ENCODE measurements at regions not wholly inside any gene's neighbourhood (a gene's known extent, or its start where the extent isn't known, plus 50 kb on each side); places are given as distances from the start of the nearest gene placed in this dataset.

DNA sequence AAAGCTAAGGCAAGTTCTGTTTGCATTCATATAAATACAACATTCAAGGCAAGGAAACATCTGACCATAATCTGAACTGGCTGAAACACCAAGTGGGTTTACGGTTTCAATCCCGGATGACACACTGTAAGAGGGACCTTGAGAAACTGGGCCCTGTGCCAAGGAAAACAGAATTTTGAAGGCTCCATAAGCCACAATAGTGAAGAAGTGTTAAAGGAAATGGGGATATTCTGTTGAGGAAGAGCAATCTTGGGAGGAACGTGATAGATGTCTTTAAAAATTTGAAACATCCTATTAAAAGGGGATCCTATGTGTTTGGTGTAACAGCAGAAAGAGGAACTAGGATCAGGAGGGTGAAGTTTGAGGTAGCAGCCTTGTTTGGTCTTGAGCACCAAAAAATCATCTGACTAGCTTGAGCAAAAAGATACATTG, 82.4 kb upstream of the TAB2 start:
- peak; percentile 84 for DNase-seq (ENCODE audit: extremely low read depth, low read depth)
- H3K4me3 ChIP-seq (replicated peaks; ENCODE audit: low read depth, low read length), result no peak overlapping the region
- TF ChIP-seq, protein P1, sequence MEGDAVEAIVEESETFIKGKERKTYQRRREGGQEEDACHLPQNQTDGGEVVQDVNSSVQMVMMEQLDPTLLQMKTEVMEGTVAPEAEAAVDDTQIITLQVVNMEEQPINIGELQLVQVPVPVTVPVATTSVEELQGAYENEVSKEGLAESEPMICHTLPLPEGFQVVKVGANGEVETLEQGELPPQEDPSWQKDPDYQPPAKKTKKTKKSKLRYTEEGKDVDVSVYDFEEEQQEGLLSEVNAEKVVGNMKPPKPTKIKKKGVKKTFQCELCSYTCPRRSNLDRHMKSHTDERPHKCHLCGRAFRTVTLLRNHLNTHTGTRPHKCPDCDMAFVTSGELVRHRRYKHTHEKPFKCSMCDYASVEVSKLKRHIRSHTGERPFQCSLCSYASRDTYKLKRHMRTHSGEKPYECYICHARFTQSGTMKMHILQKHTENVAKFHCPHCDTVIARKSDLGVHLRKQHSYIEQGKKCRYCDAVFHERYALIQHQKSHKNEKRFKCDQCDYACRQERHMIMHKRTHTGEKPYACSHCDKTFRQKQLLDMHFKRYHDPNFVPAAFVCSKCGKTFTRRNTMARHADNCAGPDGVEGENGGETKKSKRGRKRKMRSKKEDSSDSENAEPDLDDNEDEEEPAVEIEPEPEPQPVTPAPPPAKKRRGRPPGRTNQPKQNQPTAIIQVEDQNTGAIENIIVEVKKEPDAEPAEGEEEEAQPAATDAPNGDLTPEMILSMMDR (IDR thresholded peaks at IDR 0.05; ENCODE audit: low read depth, low read length, missing control alignments), result no peak

DNA sequence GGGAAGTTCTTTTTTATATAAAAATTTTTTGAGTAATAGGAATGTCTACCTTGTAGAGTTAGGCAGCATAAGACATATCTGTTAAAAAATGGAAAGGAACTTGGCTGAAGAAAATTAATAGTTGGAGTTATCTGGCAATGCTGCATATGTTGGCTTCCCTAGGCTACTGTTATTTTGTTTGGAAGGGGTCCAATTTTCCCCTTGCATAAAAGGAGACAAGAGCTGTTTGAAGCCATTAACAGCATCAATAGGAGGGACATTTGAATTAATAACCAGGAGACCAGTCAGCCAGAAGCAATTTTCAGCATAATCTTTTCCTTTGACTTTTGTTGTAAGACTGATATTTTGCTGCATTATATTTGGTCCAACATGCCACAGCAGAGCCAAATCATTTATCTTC, 80.9 kb upstream of the TAB2 start:
- TF ChIP-seq, protein P1 (IDR thresholded peaks at IDR 0.05; ENCODE audit: low read depth, low read length, missing control alignments), result no peak
- no peak overlapping the region for H3K4me3 ChIP-seq (replicated peaks; ENCODE audit: low read depth, low read length)
- no peak for DNase-seq (ENCODE audit: extremely low read depth, low read depth)

DNA sequence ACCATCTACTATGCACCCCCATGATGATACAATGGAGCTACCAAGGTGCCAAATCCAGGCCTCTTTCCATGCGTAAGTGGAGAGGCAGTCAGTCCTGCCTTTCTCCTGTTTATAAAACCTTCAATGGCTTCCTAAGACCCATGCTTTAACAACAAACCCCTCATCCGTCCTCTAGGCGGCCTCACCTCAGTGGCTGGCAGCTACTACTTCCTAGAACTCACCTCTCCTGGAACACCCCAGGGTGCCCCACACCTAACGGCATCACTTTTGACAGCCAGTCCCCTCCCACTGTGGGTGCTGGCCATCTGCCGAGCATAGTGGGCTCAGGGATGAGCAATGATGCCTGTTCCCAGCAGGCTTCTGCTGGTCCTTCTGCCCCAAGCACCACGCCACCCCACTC, 80.0 kb upstream of the TAB2 start:
- H3K4me3 ChIP-seq (replicated peaks; ENCODE audit: low read depth, low read length), result no peak overlapping the region
- no peak for DNase-seq (ENCODE audit: extremely low read depth, low read depth)
- TF ChIP-seq, protein P1 (IDR thresholded peaks at IDR 0.05; ENCODE audit: low read depth, low read length, missing control alignments), result no peak

DNA sequence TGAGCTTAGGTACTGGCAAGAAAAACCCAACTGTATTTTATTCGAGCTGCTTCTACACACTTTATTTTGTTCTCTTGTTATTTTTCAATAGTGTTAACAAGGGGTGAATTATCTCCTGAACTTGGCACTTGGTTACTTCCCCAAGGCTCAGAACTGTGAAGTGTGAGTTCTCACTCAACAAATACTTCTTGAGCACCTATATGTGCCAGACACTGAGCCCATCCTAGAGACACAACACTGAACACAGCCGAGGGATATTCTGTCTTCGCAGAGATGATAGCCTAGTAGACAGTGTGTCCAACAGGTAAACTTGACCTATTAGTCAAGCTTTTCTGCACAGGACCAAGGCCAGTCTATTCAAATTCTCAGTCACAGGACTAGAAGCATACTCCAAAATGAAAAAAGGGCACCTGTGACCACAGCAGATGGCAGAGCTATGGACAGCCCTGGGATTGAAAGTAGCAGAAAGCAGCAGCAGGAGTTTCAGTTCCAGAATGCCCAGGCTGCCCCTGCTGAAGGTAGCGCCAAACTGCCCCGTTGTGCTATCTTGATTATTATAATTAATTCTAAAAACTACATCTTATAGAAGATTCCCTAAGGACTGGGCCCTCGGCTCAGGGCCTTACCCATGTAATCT, 77.8 kb upstream of the TAB2 start:
- no peak for DNase-seq (ENCODE audit: extremely low read depth, low read depth)
- no peak overlapping the region for H3K4me3 ChIP-seq (replicated peaks; ENCODE audit: low read depth, low read length)
- TF ChIP-seq, protein P1 (IDR thresholded peaks at IDR 0.05; ENCODE audit: low read depth, low read length, missing control alignments), result no peak

DNA sequence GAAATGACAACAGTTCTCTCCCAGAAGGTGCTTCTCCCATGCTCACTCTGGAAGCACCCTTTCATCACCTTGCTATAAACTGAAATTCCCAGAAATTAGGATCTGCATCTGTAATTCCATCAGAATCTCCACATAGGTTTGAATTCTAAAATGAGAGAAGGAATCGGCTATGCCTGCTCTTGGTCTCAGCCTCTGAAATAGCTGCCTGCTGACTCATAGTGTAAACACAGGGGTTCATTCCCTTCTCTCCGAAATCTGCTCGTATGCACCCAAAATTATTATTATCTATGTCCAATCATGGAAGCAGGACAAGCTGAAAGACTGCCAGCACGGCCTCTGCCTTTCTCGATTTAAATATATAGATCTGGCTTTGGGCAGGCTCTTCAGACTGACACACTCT, 74.6 kb upstream of the TAB2 start:
- TF ChIP-seq, protein P1 (IDR thresholded peaks at IDR 0.05; ENCODE audit: low read depth, low read length, missing control alignments), result no peak
- DNase-seq (ENCODE audit: extremely low read depth, low read depth), result no peak
- H3K4me3 ChIP-seq (replicated peaks; ENCODE audit: low read depth, low read length), result no peak overlapping the region

DNA sequence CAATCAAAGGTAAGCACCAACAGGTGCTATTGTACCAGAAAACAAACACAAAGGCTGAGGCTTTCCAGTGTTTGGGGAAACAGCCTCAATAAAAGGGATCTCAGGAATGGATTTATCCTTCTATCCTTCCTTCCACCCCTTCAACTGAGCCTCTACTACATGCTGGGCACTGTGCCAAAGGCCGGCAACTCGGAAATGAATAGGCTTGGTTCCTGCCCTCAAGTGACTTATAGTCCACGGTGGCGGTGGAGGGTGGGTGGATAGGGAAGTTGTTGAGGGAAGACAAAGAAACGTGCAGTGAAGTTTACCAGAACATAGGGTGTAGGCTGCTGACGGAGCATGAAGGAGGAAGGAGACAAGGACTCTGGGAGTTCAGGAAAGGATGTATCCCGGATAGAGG, 73.4 kb upstream of the TAB2 start:
- DNase-seq (ENCODE audit: extremely low read depth, low read depth), result no peak
- TF ChIP-seq, protein P1 (IDR thresholded peaks at IDR 0.05; ENCODE audit: low read depth, low read length, missing control alignments), result no peak
- H3K4me3 ChIP-seq (replicated peaks; ENCODE audit: low read depth, low read length), result no peak overlapping the region
